ENCODE measurements at regions not wholly inside any gene's neighbourhood (a gene's known extent, or its start where the extent isn't known, plus 50 kb on each side); places are given as distances from the start of the nearest gene placed in this dataset.
"Not testable (repeated sequence)": the region's sequence is repeated elsewhere in the genome, so short reads cannot be mapped to it uniquely, and the experiment has no call there.

DNA sequence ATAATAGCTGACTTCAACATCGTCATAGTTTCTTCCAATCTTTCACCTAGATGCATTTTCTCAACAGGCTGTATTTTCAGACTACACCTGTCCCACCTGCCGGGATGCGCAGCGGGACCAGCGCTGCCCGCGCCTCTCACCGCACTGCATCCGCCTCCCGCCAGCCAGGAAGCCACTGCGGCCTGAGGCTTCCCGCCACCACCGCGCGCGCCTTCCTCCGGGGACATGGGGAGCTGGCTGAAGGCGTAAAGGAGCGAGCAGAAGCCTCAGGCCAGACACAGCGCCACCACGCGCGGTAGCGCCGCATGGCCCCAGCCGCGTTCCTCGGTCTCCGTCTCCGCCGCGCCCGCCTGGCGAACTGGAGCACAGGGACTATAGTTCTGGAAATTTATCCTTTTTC is 135.7 kb upstream of the TEKT4 start:
- DNase-seq (ENCODE audit: low read depth in 4 of 4, low spot score in 3 of 4): not testable (repeated sequence)

DNA sequence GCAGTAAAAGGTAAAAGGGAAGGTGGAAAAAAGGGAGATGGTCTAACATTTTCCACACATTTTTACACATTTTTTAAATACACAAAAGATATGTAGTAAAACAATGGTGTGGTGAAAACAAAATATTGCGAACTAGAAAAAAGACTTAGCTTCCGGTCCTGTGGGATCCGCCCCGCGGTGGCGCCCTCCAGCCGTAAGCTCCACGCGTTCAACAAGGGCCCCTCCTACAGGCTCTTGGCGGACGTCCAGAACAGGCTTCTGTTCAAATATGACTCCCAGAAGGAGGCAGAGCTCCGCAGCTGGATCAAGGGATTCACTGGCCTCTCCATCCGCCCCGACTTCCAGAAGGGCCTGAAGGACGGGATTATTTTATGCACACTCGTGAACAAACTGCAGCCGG is 134.1 kb upstream of the TEKT4 start:
- not testable (repeated sequence) for DNase-seq (ENCODE audit: low read depth in 4 of 4, low spot score in 3 of 4)

DNA sequence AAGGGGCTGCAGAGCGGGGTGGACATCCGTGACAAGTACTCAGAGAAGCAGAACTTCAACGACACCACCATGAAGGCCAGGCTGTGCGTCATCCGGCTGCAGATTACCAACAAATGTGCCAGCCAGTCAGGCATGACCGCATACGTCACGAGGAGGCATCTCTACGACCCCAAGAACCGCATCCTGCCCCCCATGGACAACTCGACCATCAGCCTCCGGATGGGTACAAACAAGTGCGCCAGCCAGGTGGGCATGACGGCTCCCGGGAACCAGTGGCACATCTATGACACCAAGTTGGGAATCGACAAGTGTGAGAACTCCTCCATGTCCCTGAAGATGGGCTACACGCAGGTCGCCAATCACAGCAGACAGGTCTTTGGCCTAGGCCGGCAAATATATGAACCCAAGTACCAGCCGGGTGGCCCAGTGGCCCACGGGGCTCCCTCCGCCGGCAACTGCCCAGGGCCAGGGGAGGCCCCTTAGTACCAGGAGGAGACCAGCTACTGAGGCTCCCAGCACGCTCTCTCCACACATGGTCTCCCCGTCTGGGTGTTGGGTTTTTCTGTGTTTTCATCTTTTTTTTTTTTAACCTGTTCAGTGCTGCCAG is 133.4 kb upstream of the TEKT4 start:
- DNase-seq (ENCODE audit: low read depth in 4 of 4, low spot score in 3 of 4): not testable (repeated sequence)

DNA sequence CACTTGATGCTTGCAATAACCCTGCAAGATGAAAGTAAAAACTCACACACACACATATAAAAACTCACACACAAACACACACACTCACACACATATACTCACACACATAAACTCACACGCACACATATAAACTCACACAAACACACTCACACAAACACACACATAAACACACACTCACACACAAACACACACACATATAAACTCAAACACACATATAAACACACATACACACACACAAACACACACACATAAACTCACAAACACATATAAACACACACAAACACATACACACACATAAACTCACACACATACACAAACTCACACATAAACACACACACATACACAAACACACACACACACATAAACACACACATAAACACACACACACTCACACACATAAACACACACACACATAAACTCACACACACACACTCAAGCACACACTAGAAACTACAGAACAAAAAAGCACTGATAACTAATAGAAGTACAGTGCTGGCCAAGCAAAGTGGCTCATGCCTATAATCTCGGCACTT is 117.7 kb upstream of the TEKT4 start:
- no peak for DNase-seq (ENCODE audit: low read depth in 4 of 4, low spot score in 3 of 4)

DNA sequence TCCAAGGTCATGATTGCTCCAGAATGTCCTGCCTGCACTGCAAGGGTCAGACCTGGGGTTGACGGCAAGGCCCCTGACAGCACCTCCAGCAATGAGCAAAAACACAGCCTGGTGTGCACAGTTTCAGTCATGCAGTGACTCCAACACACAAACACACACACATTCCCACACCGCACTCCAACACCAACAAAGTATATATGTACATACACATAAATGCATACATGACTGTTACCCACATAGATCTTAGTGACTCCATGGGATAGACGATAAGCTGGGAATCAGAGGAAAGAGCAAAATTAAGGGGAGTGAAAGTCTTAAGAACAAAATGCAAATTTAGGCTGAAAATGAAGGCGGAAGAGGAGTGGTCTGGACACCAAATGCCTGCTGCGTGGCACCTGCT is 112.7 kb upstream of the TEKT4 start:
- no peak for DNase-seq (ENCODE audit: low read depth in 4 of 4, low spot score in 3 of 4)

DNA sequence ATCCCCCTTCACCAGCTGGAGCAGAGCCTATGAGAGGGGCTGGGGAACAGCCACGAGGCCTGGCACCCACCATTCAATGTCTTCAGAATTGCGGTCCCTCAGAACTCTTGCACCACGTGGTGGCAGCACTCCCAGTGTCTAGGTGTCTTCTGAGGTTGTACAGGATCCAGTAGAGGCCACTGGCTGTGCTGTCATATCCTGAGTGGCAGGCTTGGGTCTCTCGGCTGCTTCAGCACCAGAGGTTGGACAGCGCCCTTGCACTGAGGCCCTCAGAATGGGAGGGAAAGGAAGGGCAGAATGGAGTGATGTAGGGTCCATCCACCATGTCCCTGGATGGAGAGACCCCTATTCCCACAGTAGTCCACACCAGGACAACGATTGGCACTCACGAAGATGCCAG is 112.0 kb upstream of the TEKT4 start:
- DNase-seq (ENCODE audit: low read depth in 4 of 4, low spot score in 3 of 4): peak in 2 of 4 donors; percentile 20 to 25

DNA sequence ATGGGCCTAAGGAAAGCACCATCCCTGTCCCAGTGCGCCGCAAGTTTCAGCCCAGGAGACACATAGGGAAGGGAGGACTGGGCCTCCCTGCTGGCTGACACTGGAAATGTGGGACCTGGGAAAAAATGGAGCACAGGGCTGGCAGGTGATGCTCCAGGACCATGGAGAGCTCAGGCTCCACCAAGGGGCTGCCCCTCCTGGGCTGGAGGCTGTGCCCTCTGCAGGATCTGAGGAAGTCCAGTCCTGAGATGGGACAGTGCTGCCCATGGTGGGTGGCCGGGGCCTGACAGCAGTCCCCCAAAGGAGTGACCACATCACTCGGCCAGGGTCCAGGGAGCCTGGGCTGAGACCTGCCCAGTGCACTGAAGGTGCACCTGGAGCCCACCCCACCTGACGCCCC is 108.6 kb upstream of the TEKT4 start:
- DNase-seq (ENCODE audit: low read depth in 4 of 4, low spot score in 3 of 4): peak in 1 of 4 donors; percentile 4

DNA sequence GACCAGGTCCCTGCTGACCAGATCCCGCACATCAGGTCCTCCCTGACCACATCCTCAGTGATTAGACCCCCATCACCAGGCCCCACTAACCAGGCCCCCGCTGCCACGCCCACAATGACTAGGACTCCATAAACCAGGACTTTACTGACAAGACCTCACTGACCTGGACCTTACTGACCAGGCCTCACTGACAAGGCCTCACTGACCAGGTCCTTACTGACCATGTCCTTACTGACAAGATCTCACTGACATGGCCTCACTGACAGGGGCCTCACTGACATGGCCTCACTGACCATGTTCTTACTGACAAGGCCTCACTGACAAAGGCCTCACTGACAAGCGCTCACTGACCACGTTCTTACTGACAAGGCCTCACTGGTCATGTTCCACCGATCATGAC is 107.9 kb upstream of the TEKT4 start:
- DNase-seq (ENCODE audit: low read depth in 4 of 4, low spot score in 3 of 4): no peak

DNA sequence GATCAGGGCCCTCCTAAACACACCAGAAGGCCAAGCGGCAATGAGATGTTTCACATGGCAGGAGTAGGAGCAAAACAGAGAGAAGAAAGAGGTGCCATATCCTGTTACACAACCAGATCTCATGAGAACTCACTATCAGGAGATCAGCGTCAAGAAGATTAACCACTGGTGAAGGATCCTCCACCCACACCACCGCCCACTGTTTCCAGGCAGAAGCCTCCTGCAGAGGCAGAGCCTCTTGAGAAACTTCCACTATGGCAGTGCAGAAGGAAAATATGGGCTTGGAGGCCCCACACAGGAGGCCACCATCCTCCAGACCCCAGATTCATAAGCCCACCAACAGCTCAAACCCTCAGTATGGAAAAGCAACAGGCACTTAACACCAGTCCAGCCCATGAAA is 106.9 kb upstream of the TEKT4 start:
- not testable (repeated sequence) for DNase-seq (ENCODE audit: low read depth in 4 of 4, low spot score in 3 of 4)

DNA sequence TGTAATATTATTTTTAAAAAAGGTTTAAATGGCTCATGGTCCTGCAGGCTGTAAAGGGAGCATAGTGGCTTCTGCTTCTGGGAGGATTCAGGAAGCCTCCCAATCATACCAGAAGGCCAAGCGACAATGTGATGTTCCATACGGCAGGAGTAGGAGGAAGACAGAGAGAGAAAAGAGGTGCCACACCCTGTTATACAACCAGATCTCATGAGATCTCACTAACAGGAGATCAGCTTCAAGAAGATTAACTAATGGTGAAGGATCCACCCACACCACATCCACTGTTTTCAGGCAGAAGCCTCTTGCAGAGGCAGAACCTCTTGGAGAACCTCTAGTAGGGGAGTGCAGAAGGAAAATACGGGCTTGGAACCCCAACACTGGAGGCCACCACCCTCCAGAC is 103.9 kb upstream of the TEKT4 start:
- DNase-seq (ENCODE audit: low read depth in 4 of 4, low spot score in 3 of 4): no peak

DNA sequence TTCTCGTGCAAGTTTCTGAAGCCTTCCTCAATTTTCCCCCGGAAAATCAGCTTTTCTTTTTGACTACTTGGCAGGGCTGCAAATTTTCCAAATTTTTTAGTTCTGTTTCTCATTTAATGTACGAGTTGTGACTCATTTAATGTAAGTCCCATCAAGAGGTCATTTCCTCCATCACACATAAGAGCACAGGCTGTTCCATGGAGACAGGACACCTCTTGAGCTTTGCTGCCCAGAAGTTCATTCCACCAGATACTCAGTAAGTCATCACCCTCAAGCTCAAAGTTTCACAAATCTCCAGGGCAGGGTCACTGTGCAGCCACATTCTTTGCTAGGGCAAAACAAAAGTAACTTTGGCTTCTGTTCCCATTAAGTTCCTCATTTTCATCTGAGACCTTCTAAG is 101.5 kb upstream of the TEKT4 start:
- DNase-seq (ENCODE audit: low read depth in 4 of 4, low spot score in 3 of 4): no peak

DNA sequence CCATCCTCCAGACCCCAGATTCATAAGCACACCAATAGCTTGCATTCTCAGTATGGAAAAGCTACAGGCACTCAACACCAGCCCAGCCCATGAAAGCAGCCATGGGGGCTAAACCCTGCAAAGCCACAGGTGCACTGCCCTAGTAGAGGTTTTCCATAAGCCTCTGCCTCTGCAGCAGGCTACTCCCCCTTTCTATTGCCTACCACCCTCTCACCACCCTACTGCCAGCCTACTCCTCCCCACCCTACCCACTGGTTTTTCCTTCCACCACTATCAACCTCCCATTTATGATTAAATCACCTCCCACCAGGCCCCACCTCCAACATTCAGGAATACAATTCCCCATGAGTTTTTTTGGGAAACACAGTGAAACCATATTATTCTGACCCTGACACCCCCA is 96.4 kb upstream of the TEKT4 start:
- DNase-seq (ENCODE audit: low read depth in 4 of 4, low spot score in 3 of 4): no peak

DNA sequence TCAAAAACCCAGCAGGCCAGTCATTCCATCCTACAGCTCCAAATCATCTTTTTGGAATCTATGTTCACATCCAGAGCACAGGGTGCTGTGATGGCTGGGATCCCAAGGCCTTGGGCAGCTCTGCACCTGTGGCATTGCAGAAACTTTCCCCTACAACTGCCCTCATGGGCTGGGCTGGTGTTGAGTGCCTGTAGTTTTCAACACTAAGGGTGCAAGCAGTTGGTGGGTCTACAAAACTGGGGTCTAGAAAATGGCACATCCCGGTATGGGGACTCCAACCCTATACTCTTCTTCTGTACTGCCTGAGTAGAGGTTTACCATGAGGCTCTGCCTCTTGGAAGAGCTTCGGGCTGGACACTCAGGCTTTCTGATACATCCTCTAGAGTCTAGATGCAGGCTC is 95.2 kb upstream of the TEKT4 start:
- DNase-seq (ENCODE audit: low read depth in 4 of 4, low spot score in 3 of 4): no peak

DNA sequence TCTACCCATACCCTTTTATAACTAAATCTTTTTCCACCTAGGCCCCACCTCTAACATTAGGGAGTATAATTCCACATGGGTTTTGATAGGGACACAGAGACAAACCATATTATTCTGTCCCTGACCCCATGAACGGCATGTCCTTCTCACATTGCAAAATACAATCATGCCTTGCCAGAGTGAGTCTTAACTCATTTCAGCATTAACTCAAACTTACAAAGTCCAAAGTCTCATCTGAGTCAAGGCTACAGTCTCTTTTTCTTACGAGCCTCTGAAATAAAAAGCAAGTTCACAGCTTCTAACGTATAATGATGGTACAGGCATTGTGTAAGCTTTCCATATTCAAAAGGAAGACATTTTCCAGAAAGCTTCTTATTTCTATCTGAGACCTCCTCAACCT is 86.1 kb upstream of the TEKT4 start:
- DNase-seq (ENCODE audit: low read depth in 4 of 4, low spot score in 3 of 4): not testable (repeated sequence)

DNA sequence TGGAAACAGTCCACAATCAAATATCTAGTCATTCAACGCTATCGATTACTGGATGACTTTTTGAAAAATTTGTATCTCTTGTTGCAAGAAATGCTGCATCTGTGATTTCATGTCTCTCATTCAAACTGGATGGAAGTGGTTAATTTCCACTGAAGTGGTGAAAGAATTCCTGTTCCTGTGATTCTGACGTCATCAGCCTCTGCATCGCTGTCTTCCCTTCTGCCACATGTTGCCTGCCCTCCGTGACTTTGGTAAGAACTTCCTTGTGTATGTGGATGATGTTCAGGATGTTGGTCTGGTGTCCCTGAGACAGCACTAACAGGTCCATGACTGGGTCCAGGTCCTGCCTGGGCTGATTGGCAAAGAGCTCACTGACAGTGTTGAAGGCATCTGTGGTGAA is 84.8 kb upstream of the TEKT4 start:
- not testable (repeated sequence) for DNase-seq (ENCODE audit: low read depth in 4 of 4, low spot score in 3 of 4)

DNA sequence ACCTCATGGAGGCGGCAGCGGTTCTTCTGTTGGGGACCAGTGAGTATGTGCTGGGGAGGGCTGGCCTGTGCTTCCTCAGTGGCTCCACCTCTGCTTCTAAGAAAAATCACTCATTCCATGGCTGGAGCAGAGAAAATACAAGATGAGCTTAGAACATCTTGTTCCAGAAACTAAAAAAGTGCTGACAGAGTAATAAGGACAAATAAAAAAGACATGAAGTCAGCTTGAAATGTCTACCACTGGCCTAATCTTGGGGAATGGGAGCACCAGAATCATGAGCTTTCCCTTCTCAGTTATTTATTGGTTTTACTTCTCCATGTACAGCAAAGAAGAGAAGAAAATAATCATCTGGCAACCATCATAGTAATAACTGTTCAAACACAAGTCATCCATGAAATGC is 81.1 kb upstream of the TEKT4 start:
- not testable (repeated sequence) for DNase-seq (ENCODE audit: low read depth in 4 of 4, low spot score in 3 of 4)

DNA sequence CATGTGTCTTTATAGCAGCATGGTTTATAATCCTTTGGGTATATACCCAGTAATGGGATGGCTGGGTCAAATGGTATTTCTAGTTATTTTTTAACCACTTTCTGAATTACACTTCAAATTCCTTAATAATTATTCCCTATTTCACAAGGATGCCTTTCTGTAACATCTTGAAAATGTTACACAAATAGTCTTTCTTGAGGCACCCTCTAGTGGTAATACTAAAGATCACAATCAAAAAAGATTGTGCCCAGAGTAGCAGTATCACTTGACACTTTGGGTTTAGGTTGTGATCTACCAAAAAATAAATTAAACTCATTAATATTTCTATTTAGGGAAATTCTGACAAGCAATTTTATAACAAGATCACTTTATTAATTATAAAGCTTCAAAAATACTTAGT is 74.0 kb upstream of the TEKT4 start:
- not testable (repeated sequence) for DNase-seq (ENCODE audit: low read depth in 4 of 4, low spot score in 3 of 4)
